ENCODE measurements at regions not wholly inside any gene's neighbourhood (a gene's known extent, or its start where the extent isn't known, plus 50 kb on each side); places are given as distances from the start of the nearest gene placed in this dataset.

DNA sequence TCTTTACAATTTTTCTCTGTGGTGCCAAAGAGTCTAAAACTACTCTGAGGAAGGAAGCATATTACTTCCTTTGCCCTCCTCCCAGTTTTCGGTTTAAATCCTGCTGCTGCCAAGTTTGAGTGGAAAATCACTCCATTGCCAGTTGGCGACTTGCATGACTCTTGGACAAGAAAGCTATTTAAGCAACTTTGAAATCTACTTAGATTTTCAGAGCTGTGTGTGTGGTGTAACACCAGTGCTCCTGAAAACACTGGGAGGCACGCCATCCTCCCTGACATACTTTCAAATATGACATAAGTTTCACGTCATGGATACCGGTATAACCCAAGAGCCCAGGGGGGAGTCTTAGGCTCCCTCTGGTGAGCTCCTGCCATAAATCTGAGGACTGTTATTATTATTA, 83.5 kb upstream of the RIOK2 start:
- ChIA-PET CTCF (interaction anchor here (0.9 kb wide), 1 partner anchor 36 kb away, joined by 3 read pairs; no protein-coding TSS in a partner anchor), POLR2A (no interaction called here)
- Histone ChIP-seq H3K9me3 (ENCODE audit: control insufficient read depth, insufficient read depth, low read depth, low read length) (no peaks in the 10 kb centered on the region), H3K27ac (ENCODE audit: extremely low read depth, low read depth, low read length) (no peak overlapping the region), H3K4me3 (ENCODE audit: low read depth, low read length) (no peak overlapping the region), H3K36me3 (ENCODE audit: control insufficient read depth in 2 of 2, insufficient read depth in 1 of 2, low read length in 2 of 2) (no peaks in the 10 kb centered on the region), H3K4me1 (ENCODE audit: control insufficient read depth, insufficient read depth, low read length) (no peaks in the 10 kb centered on the region)
- TF ChIP-seq ZNF311 (tag by site-specific recombination; IDR thresholded peaks at IDR 0.05; ENCODE audit: borderline replicate concordance) = no peak
- no peak for TF ChIP-seq RBAK (tag by site-specific recombination; IDR thresholded peaks at IDR 0.05)
- no peak for TF ChIP-seq ZNF174 (tag by site-specific recombination; IDR thresholded peaks at IDR 0.05)
- no peak for TF ChIP-seq ZSCAN16 (tag by site-specific recombination; IDR thresholded peaks at IDR 0.05)
- TF ChIP-seq ZNF341 (tag by site-specific recombination; IDR thresholded peaks at IDR 0.05; ENCODE audit: low read depth) = no peak
- TF ChIP-seq ZNF664 (tag by site-specific recombination; IDR thresholded peaks at IDR 0.05) = no peak
- TF ChIP-seq, protein P1, sequence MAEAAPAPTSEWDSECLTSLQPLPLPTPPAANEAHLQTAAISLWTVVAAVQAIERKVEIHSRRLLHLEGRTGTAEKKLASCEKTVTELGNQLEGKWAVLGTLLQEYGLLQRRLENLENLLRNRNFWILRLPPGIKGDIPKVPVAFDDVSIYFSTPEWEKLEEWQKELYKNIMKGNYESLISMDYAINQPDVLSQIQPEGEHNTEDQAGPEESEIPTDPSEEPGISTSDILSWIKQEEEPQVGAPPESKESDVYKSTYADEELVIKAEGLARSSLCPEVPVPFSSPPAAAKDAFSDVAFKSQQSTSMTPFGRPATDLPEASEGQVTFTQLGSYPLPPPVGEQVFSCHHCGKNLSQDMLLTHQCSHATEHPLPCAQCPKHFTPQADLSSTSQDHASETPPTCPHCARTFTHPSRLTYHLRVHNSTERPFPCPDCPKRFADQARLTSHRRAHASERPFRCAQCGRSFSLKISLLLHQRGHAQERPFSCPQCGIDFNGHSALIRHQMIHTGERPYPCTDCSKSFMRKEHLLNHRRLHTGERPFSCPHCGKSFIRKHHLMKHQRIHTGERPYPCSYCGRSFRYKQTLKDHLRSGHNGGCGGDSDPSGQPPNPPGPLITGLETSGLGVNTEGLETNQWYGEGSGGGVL (tag by site-specific recombination; IDR thresholded peaks at IDR 0.05) = no peak
- TF ChIP-seq ZNF354C (tag by site-specific recombination; IDR thresholded peaks at IDR 0.05; ENCODE audit: borderline replicate concordance, low read depth) = no peak
- TF ChIP-seq, protein P2, sequence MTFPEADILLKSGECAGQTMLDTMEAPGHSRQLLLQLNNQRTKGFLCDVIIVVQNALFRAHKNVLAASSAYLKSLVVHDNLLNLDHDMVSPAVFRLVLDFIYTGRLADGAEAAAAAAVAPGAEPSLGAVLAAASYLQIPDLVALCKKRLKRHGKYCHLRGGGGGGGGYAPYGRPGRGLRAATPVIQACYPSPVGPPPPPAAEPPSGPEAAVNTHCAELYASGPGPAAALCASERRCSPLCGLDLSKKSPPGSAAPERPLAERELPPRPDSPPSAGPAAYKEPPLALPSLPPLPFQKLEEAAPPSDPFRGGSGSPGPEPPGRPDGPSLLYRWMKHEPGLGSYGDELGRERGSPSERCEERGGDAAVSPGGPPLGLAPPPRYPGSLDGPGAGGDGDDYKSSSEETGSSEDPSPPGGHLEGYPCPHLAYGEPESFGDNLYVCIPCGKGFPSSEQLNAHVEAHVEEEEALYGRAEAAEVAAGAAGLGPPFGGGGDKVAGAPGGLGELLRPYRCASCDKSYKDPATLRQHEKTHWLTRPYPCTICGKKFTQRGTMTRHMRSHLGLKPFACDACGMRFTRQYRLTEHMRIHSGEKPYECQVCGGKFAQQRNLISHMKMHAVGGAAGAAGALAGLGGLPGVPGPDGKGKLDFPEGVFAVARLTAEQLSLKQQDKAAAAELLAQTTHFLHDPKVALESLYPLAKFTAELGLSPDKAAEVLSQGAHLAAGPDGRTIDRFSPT (tag by site-specific recombination; IDR thresholded peaks at IDR 0.05) = no peak
- no peak for TF ChIP-seq ZNF37A (tag by site-specific recombination; IDR thresholded peaks at IDR 0.05)
- TF ChIP-seq ZNF391 (tag by site-specific recombination; IDR thresholded peaks at IDR 0.05; ENCODE audit: borderline replicate concordance, low read depth) = no peak
- TF ChIP-seq KLF9 (tag by site-specific recombination; IDR thresholded peaks at IDR 0.05; ENCODE audit: low read depth) = no peak
- no peak for TF ChIP-seq MYNN (tag by site-specific recombination; IDR thresholded peaks at IDR 0.05; ENCODE audit: borderline replicate concordance)
- no peak for TF ChIP-seq ZNF560 (tag by site-specific recombination; IDR thresholded peaks at IDR 0.05; ENCODE audit: borderline replicate concordance)
- no peak for TF ChIP-seq ZNF23 (tag by site-specific recombination; IDR thresholded peaks at IDR 0.05; ENCODE audit: borderline replicate concordance)
- TF ChIP-seq MZF1 (tag by site-specific recombination; IDR thresholded peaks at IDR 0.05; ENCODE audit: borderline replicate concordance) = no peak
- no peak for TF ChIP-seq ZNF549 (tag by site-specific recombination; IDR thresholded peaks at IDR 0.05)
- no peak for TF ChIP-seq HOXA7 (CRISPR knock-in tag; IDR thresholded peaks at IDR 0.05; ENCODE audit: borderline replicate concordance)
- TF ChIP-seq ZSCAN23 (tag by site-specific recombination; IDR thresholded peaks at IDR 0.05) = no peak

DNA sequence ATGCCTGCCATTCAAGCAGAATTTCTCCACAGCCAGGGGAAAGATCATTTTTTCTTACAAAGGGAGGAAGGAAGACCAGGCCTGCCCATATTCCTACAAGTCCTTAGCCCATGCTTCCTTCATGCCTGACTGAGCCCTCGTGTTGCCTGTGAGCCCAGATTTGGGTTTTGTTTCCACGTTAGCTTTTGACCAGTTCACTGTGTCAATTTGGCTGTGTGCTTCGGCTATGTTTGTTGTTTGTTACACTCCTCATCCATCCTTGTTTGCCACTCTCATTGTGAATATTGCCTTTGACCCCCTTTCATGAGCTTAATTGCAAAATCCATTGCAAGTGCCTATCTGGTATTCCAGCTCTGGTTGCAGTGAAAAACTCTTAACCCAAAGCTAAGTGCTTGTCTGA, 84.7 kb upstream of the RIOK2 start:
- H3K4me1 ChIP-seq (ENCODE audit: control insufficient read depth, insufficient read depth, low read length) = no peaks in the 10 kb centered on the region
- ChIA-PET POLR2A (no interaction called here), CTCF (interaction anchor here (0.7 to 0.9 kb wide), 2 partner anchors 17 to 37 kb away, joined by 3 read pairs; no protein-coding TSS in a partner anchor)
- no peak overlapping the region for H3K4me3 ChIP-seq (ENCODE audit: low read depth, low read length)
- H3K36me3 ChIP-seq (ENCODE audit: control insufficient read depth in 2 of 2, insufficient read depth in 1 of 2, low read length in 2 of 2) = no peaks in the 10 kb centered on the region
- TF ChIP-seq OVOL3 (tag by site-specific recombination; IDR thresholded peaks at IDR 0.05) (no peak), GLIS2 (tag by site-specific recombination; IDR thresholded peaks at IDR 0.05) (no peak), HOXD13 (CRISPR knock-in tag; IDR thresholded peaks at IDR 0.05; ENCODE audit: borderline replicate concordance) (no peak), ZNF571 (tag by site-specific recombination; IDR thresholded peaks at IDR 0.05) (no peak), ZNF76 (tag by site-specific recombination; IDR thresholded peaks at IDR 0.05; ENCODE audit: borderline replicate concordance, low read depth) (no peak)
- TF ChIP-seq, protein P3, sequence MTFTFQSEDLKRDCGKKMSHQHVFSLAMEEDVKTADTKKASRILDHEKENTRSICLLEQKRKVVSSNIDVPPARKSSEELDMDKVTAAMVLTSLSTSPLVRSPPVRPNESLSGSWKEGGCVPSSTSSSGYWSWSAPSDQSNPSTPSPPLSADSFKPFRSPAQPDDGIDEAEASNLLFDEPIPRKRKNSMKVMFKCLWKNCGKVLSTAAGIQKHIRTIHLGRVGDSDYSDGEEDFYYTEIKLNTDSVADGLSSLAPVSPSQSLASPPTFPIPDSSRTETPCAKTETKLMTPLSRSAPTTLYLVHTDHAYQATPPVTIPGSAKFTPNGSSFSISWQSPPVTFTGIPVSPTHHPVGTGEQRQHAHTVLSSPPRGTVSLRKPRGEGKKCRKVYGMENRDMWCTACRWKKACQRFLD (tag by site-specific recombination; IDR thresholded peaks at IDR 0.05) = no peak
- TF ChIP-seq, protein P4, sequence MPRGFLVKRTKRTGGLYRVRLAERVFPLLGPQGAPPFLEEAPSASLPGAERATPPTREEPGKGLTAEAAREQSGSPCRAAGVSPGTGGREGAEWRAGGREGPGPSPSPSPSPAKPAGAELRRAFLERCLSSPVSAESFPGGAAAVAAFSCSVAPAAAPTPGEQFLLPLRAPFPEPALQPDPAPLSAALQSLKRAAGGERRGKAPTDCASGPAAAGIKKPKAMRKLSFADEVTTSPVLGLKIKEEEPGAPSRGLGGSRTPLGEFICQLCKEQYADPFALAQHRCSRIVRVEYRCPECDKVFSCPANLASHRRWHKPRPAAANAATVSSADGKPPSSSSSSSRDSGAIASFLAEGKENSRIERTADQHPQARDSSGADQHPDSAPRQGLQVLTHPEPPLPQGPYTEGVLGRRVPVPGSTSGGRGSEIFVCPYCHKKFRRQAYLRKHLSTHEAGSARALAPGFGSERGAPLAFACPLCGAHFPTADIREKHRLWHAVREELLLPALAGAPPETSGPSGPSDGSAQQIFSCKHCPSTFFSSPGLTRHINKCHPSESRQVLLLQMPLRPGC (tag by site-specific recombination; IDR thresholded peaks at IDR 0.05) = no peak
- TF ChIP-seq, protein P5, sequence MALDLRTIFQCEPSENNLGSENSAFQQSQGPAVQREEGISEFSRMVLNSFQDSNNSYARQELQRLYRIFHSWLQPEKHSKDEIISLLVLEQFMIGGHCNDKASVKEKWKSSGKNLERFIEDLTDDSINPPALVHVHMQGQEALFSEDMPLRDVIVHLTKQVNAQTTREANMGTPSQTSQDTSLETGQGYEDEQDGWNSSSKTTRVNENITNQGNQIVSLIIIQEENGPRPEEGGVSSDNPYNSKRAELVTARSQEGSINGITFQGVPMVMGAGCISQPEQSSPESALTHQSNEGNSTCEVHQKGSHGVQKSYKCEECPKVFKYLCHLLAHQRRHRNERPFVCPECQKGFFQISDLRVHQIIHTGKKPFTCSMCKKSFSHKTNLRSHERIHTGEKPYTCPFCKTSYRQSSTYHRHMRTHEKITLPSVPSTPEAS (tag by site-specific recombination; IDR thresholded peaks at IDR 0.05) = no peak
- H3K9me3 ChIP-seq (ENCODE audit: control insufficient read depth, insufficient read depth, low read depth, low read length) = no peaks in the 10 kb centered on the region
- H3K27ac ChIP-seq (ENCODE audit: extremely low read depth, low read depth, low read length) = no peak overlapping the region
